Endothelial cell of umbilical vein (primary cell): ENCODE measurements at regions not wholly inside any gene's neighbourhood (a gene's known extent, or its start where the extent isn't known, plus 50 kb on each side); places are given as distances from the start of the nearest gene placed in this dataset.

Experiments used
- BruUV-seq: library from RNA; stranded (reverse); fragments of 400-500 nt; replicated peaks from 2 replicates; lab custom pipeline; 2021; lab: Mats Ljungman, UMichigan
- CTCF ChIA-PET: fragments of 300-600, 350-600 bp; sonication (Branson Sonifier 250); formaldehyde crosslinking; loops from one replicate; lab custom pipeline; 2021; ENCODE audit warnings: antibody characterized with exemption, inconsistent platforms; lab: Charles Lee
- POLR2A ChIA-PET: fragments of 300-600, 350-600 bp; sonication (Branson Sonifier 250); formaldehyde crosslinking; loops from one replicate; lab custom pipeline; 2021; ENCODE audit warnings: antibody characterized with exemption, inconsistent platforms; lab: Charles Lee
- DNase-seq: peaks from one replicate; pipeline ENCODE4 v3.0.0-alpha.2; 2011; ENCODE audit warnings: low read depth, low spot score
- FAIRE-seq: peaks from 2 replicates; lab custom pipeline; 2011; peaks lifted over from hg19 to GRCh38; lab: Jason Lieb, UNC
- H2AFZ ChIP-seq: 2 replicates; pipeline ENCODE4 v1.6.0; 2012; ENCODE audit warnings: low read depth, low read length, control low read depth, inconsistent platforms
- H3K27ac ChIP-seq: 2 replicates; pipeline ENCODE4 v1.5.1; 2011; ENCODE audit warnings: low read depth, mild to moderate bottlenecking, control low read depth, low read length, moderate library complexity; ENCODE audit not compliant: insufficient read depth
- H3K27me3 ChIP-seq, 2 experiments: 2 replicates each; pipeline versions ENCODE4 v1.6.0 to v1.6.1; 2011; ENCODE audit warnings: low read length in 2 of 2, mixed read lengths in 1 of 2; ENCODE audit not compliant: control insufficient read depth in 2 of 2, insufficient read depth in 2 of 2
- H3K36me3 ChIP-seq, 2 experiments: 2 replicates in 1 of 2; 3 replicates in 1 of 2; pipeline ENCODE4 v1.5.1; 2011; ENCODE audit warnings: low read length in 2 of 2, mild to moderate bottlenecking in 1 of 2, moderate library complexity in 1 of 2; ENCODE audit not compliant: control insufficient read depth in 2 of 2, insufficient read depth in 2 of 2; ENCODE audit errors: extremely low read depth in 1 of 2
- H3K4me1 ChIP-seq: 3 replicates; pipeline ENCODE4 v1.5.1; 2011; ENCODE audit warnings: mild to moderate bottlenecking, low read length; ENCODE audit not compliant: control insufficient read depth, insufficient read depth; ENCODE audit errors: extremely low read depth
- H3K4me2 ChIP-seq: 2 replicates; pipeline ENCODE4 v1.6.1; 2011; ENCODE audit warnings: low read length, control low read depth, mixed read lengths; ENCODE audit not compliant: insufficient read depth
- H3K4me3 ChIP-seq, 3 experiments: fragments of 200-600 bp in 1 of 3; sonication (generic), shearing (Covaris generic) in 1 of 3; replicated peaks in 1 of 3; 2 replicates each; pipeline ENCODE4 v1.5.1; 2011 to 2016; ENCODE audit warnings: control low read depth in 3 of 3, low read length in 3 of 3, mild to moderate bottlenecking in 2 of 3, inconsistent platforms in 1 of 3, low read depth in 1 of 3, moderate library complexity in 1 of 3; ENCODE audit not compliant: insufficient read depth in 1 of 3
- H3K79me2 ChIP-seq: 2 replicates; pipeline ENCODE4 v1.6.0; 2012; ENCODE audit warnings: low read length, inconsistent platforms; ENCODE audit not compliant: control insufficient read depth, insufficient read depth
- H3K9ac ChIP-seq: replicated peaks from 2 replicates; pipeline ENCODE3; 2011; ENCODE audit warnings: low read length, control low read depth; ENCODE audit not compliant: insufficient read depth; ENCODE audit errors: extremely low read depth
- H3K9me1 ChIP-seq: replicated peaks from 3 replicates; pipeline ENCODE4 v1.6.0; 2011; ENCODE audit warnings: mild to moderate bottlenecking, low read length; ENCODE audit not compliant: control insufficient read depth, insufficient read depth; ENCODE audit errors: extremely low read depth
- H3K9me3 ChIP-seq: replicated peaks from 2 replicates; pipeline ENCODE4 v1.5.1; 2012; ENCODE audit warnings: low read length, inconsistent platforms; ENCODE audit not compliant: control insufficient read depth, insufficient read depth
- H4K20me1 ChIP-seq: replicated peaks from 2 replicates; pipeline ENCODE3; 2011; ENCODE audit warnings: mild to moderate bottlenecking, low read length; ENCODE audit not compliant: control insufficient read depth, insufficient read depth; ENCODE audit errors: extremely low read depth
- EZH2 ChIP-seq: IDR thresholded peaks from 2 replicates; pipeline ENCODE4 v1.6.1; 2012; ENCODE audit warnings: borderline replicate concordance, low read depth, mild to moderate bottlenecking, moderate library complexity, low read length, inconsistent platforms; ENCODE audit not compliant: severe bottlenecking
- FOS ChIP-seq: IDR thresholded peaks from 2 replicates; pipeline ENCODE4 v1.6.1; 2011; ENCODE audit warnings: mild to moderate bottlenecking, low read length, moderate library complexity, borderline replicate concordance; ENCODE audit not compliant: insufficient read depth
- GATA2 ChIP-seq: IDR thresholded peaks from 2 replicates; pipeline ENCODE4 v1.7.0; 2011; ENCODE audit warnings: low read depth, mild to moderate bottlenecking, moderate library complexity, mixed read lengths, low read length; ENCODE audit not compliant: insufficient read length, insufficient read depth
- JUN ChIP-seq: IDR thresholded peaks from 2 replicates; pipeline ENCODE4 v1.6.1; 2011; ENCODE audit warnings: borderline replicate concordance, low read depth; ENCODE audit not compliant: insufficient read length, insufficient read depth
- MYC ChIP-seq: IDR thresholded peaks from one replicate; pipeline ENCODE4 v1.6.1; 2011; ENCODE audit warnings: mild to moderate bottlenecking, low read depth, low read length
- POLR2A ChIP-seq: IDR thresholded peaks from 2 replicates; pipeline ENCODE4 v1.6.1; 2012; ENCODE audit warnings: low read depth, mild to moderate bottlenecking, control low read depth, low read length
- POLR2AphosphoS5 ChIP-seq: IDR thresholded peaks from 2 replicates; pipeline ENCODE4 v1.6.1; 2012; ENCODE audit warnings: low read depth, mild to moderate bottlenecking, control low read depth, low read length, moderate library complexity; ENCODE audit not compliant: insufficient read depth
- dilution Hi-C: fragments of 300-500 bp; cut with MboI; formaldehyde crosslinking; loops from one replicate; pipeline ENCODE4 v1.15.0; 2019; ENCODE audit warnings: low sequenced_read_pairs; ENCODE audit not compliant: extremely low pct_ligation_motif_present
- intact Hi-C: fragments of 100-400 bp; cut with micrococcal nuclease; formaldehyde crosslinking; loops from one replicate; pipeline ENCODE4 v1.10.0; 2022
- TF ChIP-seq, protein P1 (sequence below), 2 donors: IDR thresholded peaks; 1 replicate in 1 of 2; 2 replicates in 1 of 2; pipeline ENCODE4 v1.5.1; 2011; ENCODE audit warnings: low read length in 2 of 2, mild to moderate bottlenecking in 2 of 2, moderate library complexity in 2 of 2, control low read depth in 1 of 2, inconsistent platforms in 1 of 2, low read depth in 1 of 2; ENCODE audit not compliant: insufficient read depth in 1 of 2; ENCODE audit errors: extremely low read depth in 1 of 2
- TF ChIP-seq, protein P2 (sequence below): IDR thresholded peaks from 2 replicates; pipeline ENCODE4 v1.6.1; 2011; ENCODE audit not compliant: insufficient read depth, insufficient read length

DNA sequence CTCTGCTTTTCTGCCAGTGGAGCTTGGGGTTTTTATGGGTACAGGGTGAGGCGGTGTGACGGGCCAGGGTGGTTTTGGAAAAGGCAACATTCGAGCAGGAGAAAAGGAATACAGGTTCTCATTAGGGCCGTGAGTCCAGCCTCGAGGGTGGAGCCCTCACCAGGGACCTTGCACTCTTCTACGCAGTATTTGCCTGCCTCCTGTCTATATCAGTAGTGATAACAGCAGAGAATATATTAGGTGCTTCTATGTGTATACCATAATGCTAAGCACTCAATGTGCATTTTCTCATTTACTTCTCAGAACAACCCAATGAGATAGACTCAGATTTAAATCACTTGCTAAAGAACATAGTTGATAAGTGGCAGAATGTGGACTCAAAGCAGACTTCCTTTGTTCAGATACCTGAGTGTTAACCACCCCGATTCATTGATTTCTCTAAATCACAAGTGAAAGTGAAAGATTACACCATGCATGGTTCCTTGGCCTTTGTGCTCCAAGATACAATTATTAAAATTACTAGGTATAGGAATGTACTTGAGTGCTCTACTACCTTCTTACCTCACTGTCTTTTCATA, 403.9 kb downstream of the PCDH7 start:
- Histone ChIP-seq H3K4me2 (no peak overlapping the region), H3K27ac (no peak overlapping the region), H3K4me3 (no peak overlapping the region), H4K20me1 (no peaks in the 10 kb centered on the region), H3K4me1 (no peaks in the 10 kb centered on the region), H2AFZ (no peak overlapping the region), H3K9me1 (no peaks in the 10 kb centered on the region), H3K9ac (no peak overlapping the region), H3K79me2 (no peaks in the 10 kb centered on the region), H3K36me3 (no peaks in the 10 kb centered on the region), H3K27me3 (no peaks in the 10 kb centered on the region), H3K9me3 (no peaks in the 10 kb centered on the region)
- no TSS peak for BruUV-seq
- no peak for FAIRE-seq
- ChIA-PET POLR2A (no interaction called here), CTCF (no interaction called here)
- no peak for DNase-seq
- dilution Hi-C loops: no loop called here
- TF ChIP-seq POLR2AphosphoS5 (no peak), POLR2A (no peak), JUN (no peak), FOS (no peak), GATA2 (no peak), MYC (no peak), EZH2 (no peak)
- TF ChIP-seq, protein P1, sequence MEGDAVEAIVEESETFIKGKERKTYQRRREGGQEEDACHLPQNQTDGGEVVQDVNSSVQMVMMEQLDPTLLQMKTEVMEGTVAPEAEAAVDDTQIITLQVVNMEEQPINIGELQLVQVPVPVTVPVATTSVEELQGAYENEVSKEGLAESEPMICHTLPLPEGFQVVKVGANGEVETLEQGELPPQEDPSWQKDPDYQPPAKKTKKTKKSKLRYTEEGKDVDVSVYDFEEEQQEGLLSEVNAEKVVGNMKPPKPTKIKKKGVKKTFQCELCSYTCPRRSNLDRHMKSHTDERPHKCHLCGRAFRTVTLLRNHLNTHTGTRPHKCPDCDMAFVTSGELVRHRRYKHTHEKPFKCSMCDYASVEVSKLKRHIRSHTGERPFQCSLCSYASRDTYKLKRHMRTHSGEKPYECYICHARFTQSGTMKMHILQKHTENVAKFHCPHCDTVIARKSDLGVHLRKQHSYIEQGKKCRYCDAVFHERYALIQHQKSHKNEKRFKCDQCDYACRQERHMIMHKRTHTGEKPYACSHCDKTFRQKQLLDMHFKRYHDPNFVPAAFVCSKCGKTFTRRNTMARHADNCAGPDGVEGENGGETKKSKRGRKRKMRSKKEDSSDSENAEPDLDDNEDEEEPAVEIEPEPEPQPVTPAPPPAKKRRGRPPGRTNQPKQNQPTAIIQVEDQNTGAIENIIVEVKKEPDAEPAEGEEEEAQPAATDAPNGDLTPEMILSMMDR (IDR thresholded peaks at IDR 0.05; ENCODE audit: extremely low read depth in 1 of 2, insufficient read depth in 1 of 2, low read depth in 1 of 2, low read length in 2 of 2): no peak
- TF ChIP-seq, protein P2, sequence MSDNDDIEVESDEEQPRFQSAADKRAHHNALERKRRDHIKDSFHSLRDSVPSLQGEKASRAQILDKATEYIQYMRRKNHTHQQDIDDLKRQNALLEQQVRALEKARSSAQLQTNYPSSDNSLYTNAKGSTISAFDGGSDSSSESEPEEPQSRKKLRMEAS: no peak
- intact Hi-C loops: no loop called here
